ENCODE measurements at regions not wholly inside any gene's neighbourhood (a gene's known extent, or its start where the extent isn't known, plus 50 kb on each side); places are given as distances from the start of the nearest gene placed in this dataset.
"Not testable (repeated sequence)": the region's sequence is repeated elsewhere in the genome, so short reads cannot be mapped to it uniquely, and the experiment has no call there.

DNA sequence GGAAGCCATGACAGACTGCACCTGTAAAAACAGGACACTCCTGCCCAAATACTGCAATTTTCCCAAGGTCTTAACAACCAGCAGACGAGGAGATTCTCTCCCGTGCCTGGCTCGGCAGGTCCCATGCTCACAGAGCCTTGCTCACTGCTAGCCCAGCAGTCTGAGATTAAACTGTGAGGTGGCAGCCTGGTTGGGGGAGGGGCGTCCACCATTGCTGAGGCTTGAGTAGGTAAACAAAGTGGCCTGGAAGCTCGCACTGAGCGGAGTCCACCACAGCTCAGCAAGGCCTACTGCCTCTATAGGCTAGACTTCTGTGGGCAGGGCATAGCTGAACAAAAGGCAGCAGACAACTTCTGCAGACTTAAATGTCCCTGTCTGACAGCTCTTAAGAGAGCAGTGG lies 80.3 kb downstream of the ANXA5 start:
- H3K9me3 ChIP-seq (ENCODE audit: insufficient read depth, low read length); H3K4me3 ChIP-seq (ENCODE audit: insufficient read length, low read depth); H3K36me3 ChIP-seq (ENCODE audit: insufficient read depth, insufficient read length, low read length); H3K27me3 ChIP-seq (ENCODE audit: insufficient read depth, insufficient read length); H3K9ac ChIP-seq (ENCODE audit: insufficient read length, low read depth); H3K4me1 ChIP-seq (ENCODE audit: insufficient read depth, insufficient read length); DNase-seq (ENCODE audit: low read depth, low spot score): not testable (repeated sequence)

DNA sequence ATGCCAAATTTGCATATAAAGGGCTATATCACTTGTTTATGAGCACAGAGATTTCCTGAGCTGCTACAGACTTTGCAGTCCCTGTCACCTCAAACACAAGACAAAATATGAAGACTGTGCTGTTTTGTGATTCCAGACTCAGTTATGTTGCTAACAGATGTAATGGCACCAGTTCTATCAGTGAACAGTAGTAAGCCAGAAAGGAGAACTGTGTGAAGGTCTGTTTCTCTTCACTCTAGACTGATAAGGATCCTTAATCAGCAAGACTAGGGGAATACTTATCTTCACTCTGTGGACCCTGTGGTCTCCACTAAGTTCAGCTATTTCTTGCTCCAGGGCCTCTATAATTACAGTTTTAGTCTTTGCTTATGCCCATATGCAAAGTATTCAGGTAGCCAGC lies 82.7 kb downstream of the ANXA5 start:
- Histone ChIP-seq H3K4me3 (ENCODE audit: insufficient read length, low read depth) (no peak overlapping the region), H3K36me3 (ENCODE audit: insufficient read depth, insufficient read length, low read length) (no peaks in the 10 kb centered on the region), H3K27me3 (ENCODE audit: insufficient read depth, insufficient read length) (no peaks in the 10 kb centered on the region), H3K9ac (ENCODE audit: insufficient read length, low read depth) (no peak overlapping the region), H3K4me1 (ENCODE audit: insufficient read depth, insufficient read length) (no peaks in the 10 kb centered on the region), H3K9me3 (ENCODE audit: insufficient read depth, low read length) (no peaks in the 10 kb centered on the region)
- TF ChIP-seq ZNF274 (IDR thresholded peaks at IDR 0.05; ENCODE audit: low read depth, low read length) (no peak), SUZ12 (IDR thresholded peaks at IDR 0.05; ENCODE audit: extremely low read depth, insufficient read depth, insufficient read length) (no peak), YY1 (IDR thresholded peaks at IDR 0.05; ENCODE audit: insufficient read depth, insufficient read length) (no peak)
- DNase-seq (ENCODE audit: low read depth, low spot score), result no peak

DNA sequence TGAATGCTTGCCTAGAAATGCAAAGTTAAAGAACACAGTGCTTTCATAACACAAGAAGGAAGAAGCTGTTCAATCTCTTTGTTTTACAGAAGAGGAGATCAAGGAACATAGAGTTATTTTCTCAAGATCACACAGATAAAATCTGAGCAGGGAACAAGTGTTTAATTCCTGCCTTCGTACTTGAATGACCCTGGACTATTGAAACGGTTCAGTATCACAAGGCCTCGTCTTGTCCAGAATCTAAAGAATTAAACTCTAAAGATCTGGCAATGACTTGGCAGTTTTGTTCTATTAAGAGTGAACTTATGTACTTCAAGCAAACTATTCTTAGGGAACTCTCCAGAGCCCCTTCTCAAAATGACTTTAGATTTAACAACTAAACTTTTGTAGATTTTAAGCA lies 97.7 kb downstream of the ANXA5 start:
- no peaks in the 10 kb centered on the region for H3K36me3 ChIP-seq (ENCODE audit: insufficient read depth, insufficient read length, low read length)
- no peak for TF ChIP-seq ZNF274 (IDR thresholded peaks at IDR 0.05; ENCODE audit: low read depth, low read length)
- TF ChIP-seq SUZ12 (IDR thresholded peaks at IDR 0.05; ENCODE audit: extremely low read depth, insufficient read depth, insufficient read length), result no peak
- TF ChIP-seq YY1 (IDR thresholded peaks at IDR 0.05; ENCODE audit: insufficient read depth, insufficient read length), result no peak
- H3K9me3 ChIP-seq (ENCODE audit: insufficient read depth, low read length), result no peaks in the 10 kb centered on the region
- no peak overlapping the region for H3K9ac ChIP-seq (ENCODE audit: insufficient read length, low read depth)
- H3K27me3 ChIP-seq (ENCODE audit: insufficient read depth, insufficient read length), result no peaks in the 10 kb centered on the region
- no peaks in the 10 kb centered on the region for H3K4me1 ChIP-seq (ENCODE audit: insufficient read depth, insufficient read length)
- no peak for DNase-seq (ENCODE audit: low read depth, low spot score)
- H3K4me3 ChIP-seq (ENCODE audit: insufficient read length, low read depth), result no peak overlapping the region

GRCh38 chr4:121597346-121597934 lies 99.3 kb downstream of the ANXA5 start:
- Histone ChIP-seq H3K27me3 (ENCODE audit: insufficient read depth, insufficient read length) (no peaks in the 10 kb centered on the region), H3K4me3 (ENCODE audit: insufficient read length, low read depth) (no peak overlapping the region), H3K4me1 (ENCODE audit: insufficient read depth, insufficient read length) (no peaks in the 10 kb centered on the region), H3K36me3 (ENCODE audit: insufficient read depth, insufficient read length, low read length) (no peaks in the 10 kb centered on the region), H3K9ac (ENCODE audit: insufficient read length, low read depth) (no peak overlapping the region), H3K9me3 (ENCODE audit: insufficient read depth, low read length) (no peaks in the 10 kb centered on the region)
- no peak for TF ChIP-seq YY1 (IDR thresholded peaks at IDR 0.05; ENCODE audit: insufficient read depth, insufficient read length)
- no peak for TF ChIP-seq ZNF274 (IDR thresholded peaks at IDR 0.05; ENCODE audit: low read depth, low read length)
- no peak for TF ChIP-seq SUZ12 (IDR thresholded peaks at IDR 0.05; ENCODE audit: extremely low read depth, insufficient read depth, insufficient read length)
- DNase-seq (ENCODE audit: low read depth, low spot score), result no peak

- Histone ChIP-seq H3K9me3 (ENCODE audit: insufficient read depth, low read length) (no peaks in the 10 kb centered on the region; the same call in 1 of the 2 replicates), H3K4me3 (ENCODE audit: insufficient read length, low read depth) (no peak overlapping the region), H3K9ac (ENCODE audit: insufficient read length, low read depth) (no peak overlapping the region), H3K27me3 (ENCODE audit: insufficient read depth, insufficient read length) (no peaks in the 10 kb centered on the region), H3K4me1 (ENCODE audit: insufficient read depth, insufficient read length) (no peaks in the 10 kb centered on the region), H3K36me3 (ENCODE audit: insufficient read depth, insufficient read length, low read length) (no peaks in the 10 kb centered on the region)
- DNase-seq (ENCODE audit: low read depth, low spot score), result no peak
- TF ChIP-seq ZNF274 (IDR thresholded peaks at IDR 0.05; ENCODE audit: low read depth, low read length), result no peak
- TF ChIP-seq SUZ12 (IDR thresholded peaks at IDR 0.05; ENCODE audit: extremely low read depth, insufficient read depth, insufficient read length), result no peak
Measured at GRCh38 chr4:121594796-121595526, 101.8 kb downstream of the ANXA5 start.

GRCh38 chr4:121593760-121594159 lies 103.0 kb downstream of the ANXA5 start:
- TF ChIP-seq YY1 (IDR thresholded peaks at IDR 0.05; ENCODE audit: insufficient read depth, insufficient read length) (no peak), SUZ12 (IDR thresholded peaks at IDR 0.05; ENCODE audit: extremely low read depth, insufficient read depth, insufficient read length) (no peak), ZNF274 (IDR thresholded peaks at IDR 0.05; ENCODE audit: low read depth, low read length) (no peak)

GRCh38 chr4:121592257-121592656 lies 104.5 kb downstream of the ANXA5 start:
- not testable (repeated sequence) for H3K36me3 ChIP-seq (ENCODE audit: insufficient read depth, insufficient read length, low read length); H3K4me1 ChIP-seq (ENCODE audit: insufficient read depth, insufficient read length); H3K27me3 ChIP-seq (ENCODE audit: insufficient read depth, insufficient read length); H3K9ac ChIP-seq (ENCODE audit: insufficient read length, low read depth); H3K9me3 ChIP-seq (ENCODE audit: insufficient read depth, low read length); H3K4me3 ChIP-seq (ENCODE audit: insufficient read length, low read depth); DNase-seq (ENCODE audit: low read depth, low spot score)

More at GRCh38 chr4:121593760-121594159, 103.0 kb downstream of the ANXA5 start:
- no peaks in the 10 kb centered on the region for H3K4me1 ChIP-seq (ENCODE audit: insufficient read depth, insufficient read length)
- H3K4me3 ChIP-seq (ENCODE audit: insufficient read length, low read depth), result no peak overlapping the region
- H3K27me3 ChIP-seq (ENCODE audit: insufficient read depth, insufficient read length), result no peaks in the 10 kb centered on the region
- no peak overlapping the region for H3K9ac ChIP-seq (ENCODE audit: insufficient read length, low read depth)
- no peak for DNase-seq (ENCODE audit: low read depth, low spot score)
- no peaks in the 10 kb centered on the region; the same call in 1 of the 2 replicates for H3K9me3 ChIP-seq (ENCODE audit: insufficient read depth, low read length)
- no peaks in the 10 kb centered on the region for H3K36me3 ChIP-seq (ENCODE audit: insufficient read depth, insufficient read length, low read length)
